Kidney (tissue), 13 donors: ENCODE measurements at regions not wholly inside any gene's neighbourhood (a gene's known extent, or its start where the extent isn't known, plus 50 kb on each side); places are given as distances from the start of the nearest gene placed in this dataset.

ENCODE experiments used
- DNase-seq, 5 donors: peaks; one replicate each; pipeline ENCODE4 v3.0.0-alpha.2; 2013 to 2020
- FAIRE-seq: peaks from 2 replicates; lab custom pipeline; 2012; peaks lifted over from hg19 to GRCh38; lab: Jason Lieb, UNC
- H3K27ac ChIP-seq, 2 donors: one replicate each; pipeline ENCODE4 v1.7.0; 2013; ENCODE audit warnings: low read depth in 2 of 2, low read length in 2 of 2, inconsistent platforms in 1 of 2
- H3K27me3 ChIP-seq: one replicate; pipeline ENCODE4 v1.7.1; 2013; ENCODE audit warnings: low read length, inconsistent platforms; ENCODE audit not compliant: control insufficient read depth, insufficient read depth
- H3K36me3 ChIP-seq, 3 donors: one replicate each; pipeline versions ENCODE4 v1.7.0 to v1.7.1; 2013; ENCODE audit warnings: low read length in 3 of 3, control low read depth in 1 of 3, inconsistent platforms in 1 of 3; ENCODE audit not compliant: insufficient read depth in 3 of 3, control insufficient read depth in 2 of 3
- H3K4me1 ChIP-seq, 3 donors: one replicate each; pipeline versions ENCODE4 v1.7.0 to v1.7.1; 2013; ENCODE audit warnings: low read length in 3 of 3, inconsistent platforms in 1 of 3, low read depth in 1 of 3; ENCODE audit not compliant: control insufficient read depth in 2 of 3, insufficient read depth in 2 of 3
- H3K4me3 ChIP-seq, 3 donors: one replicate each; pipeline versions ENCODE4 v1.7.0 to v1.8.1; 2013; ENCODE audit warnings: low read length in 3 of 3, control low read depth in 1 of 3, inconsistent platforms in 1 of 3
- H3K9ac ChIP-seq, 3 donors: one replicate each; pipeline versions ENCODE4 v1.7.0 to v1.7.1; 2013; ENCODE audit warnings: low read length in 3 of 3, control low read depth in 1 of 3, inconsistent platforms in 1 of 3
- H3K9me3 ChIP-seq, 3 donors: one replicate each; pipeline versions ENCODE4 v1.7.0 to v1.7.1; 2013; ENCODE audit warnings: low read length in 3 of 3, control low read depth in 1 of 3, inconsistent platforms in 1 of 3; ENCODE audit not compliant: control insufficient read depth in 2 of 3, insufficient read depth in 1 of 3
- CTCF ChIP-seq: IDR thresholded peaks from 3 replicates; pipeline ENCODE4 v1.5.1; 2012; ENCODE audit warnings: mild to moderate bottlenecking, moderate library complexity, borderline replicate concordance; ENCODE audit not compliant: insufficient read depth; ENCODE audit errors: extremely low read depth
- intact Hi-C: fragments of 100-400 bp; cut with DNase I; formaldehyde crosslinking; loops from one replicate; pipeline ENCODE4 v1.11.1; 2022
- donor health status: control.
- donor health status: control.
- donor health status: control.
- donor health status: control.
- donor health status: control.
- donor health status: DM: yes; HTN: yes; CAD: no.
- donor health status: Normal renal cell carcinoma (clear cell type).

GRCh38 chr14:61139006-61139599 lies 142.0 kb downstream of the TMEM30B start:
- Histone ChIP-seq H3K4me1 (no peaks in the 10 kb centered on the region), H3K27me3 (no peaks in the 10 kb centered on the region), H3K27ac (no peak overlapping the region), H3K9me3 (peaks cover 0 to 5% (median 0%) of the 10 kb centered on the region in 3 donors), H3K4me3 (no peak overlapping the region), H3K36me3 (no peaks in the 10 kb centered on the region), H3K9ac (no peak overlapping the region)
- no peak for DNase-seq
- FAIRE-seq: no peak
- no peak for TF ChIP-seq CTCF
- intact Hi-C loops: no loop called here

- TF ChIP-seq CTCF: no peak
- Histone ChIP-seq H3K4me3 (no peak overlapping the region), H3K27me3 (no peaks in the 10 kb centered on the region), H3K4me1 (no peaks in the 10 kb centered on the region), H3K36me3 (no peaks in the 10 kb centered on the region), H3K9ac (no peak overlapping the region), H3K27ac (no peak overlapping the region), H3K9me3 (no peaks in the 10 kb centered on the region)
- FAIRE-seq: no peak
- intact Hi-C loops: no loop called here
- no peak for DNase-seq
Measured at GRCh38 chr14:61132894-61133293, 148.2 kb downstream of the TMEM30B start.

- no peaks in the 10 kb centered on the region for H3K9me3 ChIP-seq
- no peak for TF ChIP-seq CTCF
- DNase-seq (no peak), FAIRE-seq (no peak)
- no peak overlapping the region for H3K9ac ChIP-seq
- intact Hi-C loops: no loop called here
- no peak overlapping the region for H3K27ac ChIP-seq
- H3K4me1 ChIP-seq: no peaks in the 10 kb centered on the region
- H3K36me3 ChIP-seq: no peaks in the 10 kb centered on the region
- H3K4me3 ChIP-seq: no peak overlapping the region
- no peaks in the 10 kb centered on the region for H3K27me3 ChIP-seq
Measured at GRCh38 chr14:61132336-61132735, 148.8 kb downstream of the TMEM30B start.
